Smooth muscle cell (in vitro differentiated cells): ENCODE measurements at regions not wholly inside any gene's neighbourhood (a gene's known extent, or its start where the extent isn't known, plus 50 kb on each side); places are given as distances from the start of the nearest gene placed in this dataset.

Experiments used
- DNase-seq: peaks from one replicate; lab custom pipeline; 2025; ENCODE audit not compliant: unreplicated experiment; lab: John Stamatoyannopoulos, UW
- H2AFZ ChIP-seq: fragments of 200-600 bp; sonication (generic); 2 replicates; pipeline ENCODE4 v1.6.0; 2016; ENCODE audit warnings: antibody characterized with exemption, low read depth, mild to moderate bottlenecking
- H3F3A ChIP-seq: fragments of 200-600 bp; sonication (generic); 2 replicates; pipeline ENCODE4 v1.6.0; 2017; ENCODE audit warnings: antibody characterized with exemption, low read depth
- H3K27ac ChIP-seq: fragments of 200-600 bp; sonication (generic); 2 replicates; pipeline ENCODE4 v1.5.1; 2016; ENCODE audit warnings: low read depth, mild to moderate bottlenecking
- H3K27me3 ChIP-seq: fragments of 200-600 bp; sonication (generic); 2 replicates; pipeline ENCODE4 v1.6.1; 2016; ENCODE audit warnings: low read depth, mild to moderate bottlenecking
- H3K36me3 ChIP-seq: fragments of 200-600 bp; sonication (generic); 2 replicates; pipeline ENCODE4 v1.5.1; 2016; ENCODE audit warnings: low read depth
- H3K4me1 ChIP-seq: fragments of 200-600 bp; sonication (generic); 2 replicates; pipeline ENCODE4 v1.5.1; 2016; ENCODE audit warnings: low read depth
- H3K4me2 ChIP-seq: fragments of 200-600 bp; sonication (generic); 2 replicates; pipeline ENCODE4 v1.6.0; 2016; ENCODE audit warnings: mild to moderate bottlenecking
- H3K4me3 ChIP-seq: fragments of 200-600 bp; sonication (generic); 2 replicates; pipeline ENCODE4 v1.5.1; 2016; ENCODE audit warnings: mild to moderate bottlenecking
- H3K79me2 ChIP-seq: fragments of 200-600 bp; sonication (generic); 2 replicates; pipeline ENCODE4 v1.6.0; 2016; ENCODE audit warnings: low read depth, mild to moderate bottlenecking
- H3K9ac ChIP-seq: fragments of 200-600 bp; sonication (generic); 2 replicates; pipeline ENCODE4 v1.6.0; 2016; ENCODE audit warnings: low read depth
- H3K9me3 ChIP-seq: fragments of 200-600 bp; sonication (generic); replicated peaks from 2 replicates; pipeline ENCODE4 v1.5.1; 2016; ENCODE audit warnings: low read depth
- H4K20me1 ChIP-seq: fragments of 200-600 bp; sonication (generic); 2 replicates; pipeline ENCODE4 v1.6.0; 2016; ENCODE audit warnings: low read depth
- WGBS: methylation state at CpG from one replicate; pipeline ENCODE4 v1.1.7; 2016; ENCODE audit warnings: low lambda C conversion rate; 5-methylcytosine and 5-hydroxymethylcytosine counted together
- TF ChIP-seq, protein P1 (sequence below): fragments of 200-600 bp; sonication (generic); IDR thresholded peaks from 2 replicates; pipeline ENCODE4 v1.5.1; 2017; ENCODE audit warnings: borderline replicate concordance, mild to moderate bottlenecking, antibody characterized with exemption; ENCODE audit not compliant: insufficient read depth, poor library complexity, severe bottlenecking

DNA sequence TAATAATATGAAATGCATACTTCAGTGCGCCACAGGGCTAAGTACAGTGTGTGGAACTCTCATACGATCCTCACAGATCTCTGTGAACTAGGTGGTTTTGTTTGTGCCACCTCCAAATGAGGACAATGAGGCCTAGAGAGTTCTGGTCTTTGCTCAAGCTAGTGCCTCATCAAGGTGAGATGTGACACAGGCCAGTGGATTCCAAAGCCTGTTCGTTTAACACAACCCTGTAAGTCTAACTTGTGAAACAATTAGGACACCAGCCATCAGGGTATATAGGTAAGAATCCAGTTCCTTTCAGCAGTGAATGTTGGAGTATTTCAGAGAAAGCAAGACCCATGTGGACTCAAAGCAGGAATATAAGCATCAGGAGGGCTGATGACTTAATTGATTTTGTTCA, 130.7 kb upstream of the GAS1 start:
- TF ChIP-seq, protein P1, sequence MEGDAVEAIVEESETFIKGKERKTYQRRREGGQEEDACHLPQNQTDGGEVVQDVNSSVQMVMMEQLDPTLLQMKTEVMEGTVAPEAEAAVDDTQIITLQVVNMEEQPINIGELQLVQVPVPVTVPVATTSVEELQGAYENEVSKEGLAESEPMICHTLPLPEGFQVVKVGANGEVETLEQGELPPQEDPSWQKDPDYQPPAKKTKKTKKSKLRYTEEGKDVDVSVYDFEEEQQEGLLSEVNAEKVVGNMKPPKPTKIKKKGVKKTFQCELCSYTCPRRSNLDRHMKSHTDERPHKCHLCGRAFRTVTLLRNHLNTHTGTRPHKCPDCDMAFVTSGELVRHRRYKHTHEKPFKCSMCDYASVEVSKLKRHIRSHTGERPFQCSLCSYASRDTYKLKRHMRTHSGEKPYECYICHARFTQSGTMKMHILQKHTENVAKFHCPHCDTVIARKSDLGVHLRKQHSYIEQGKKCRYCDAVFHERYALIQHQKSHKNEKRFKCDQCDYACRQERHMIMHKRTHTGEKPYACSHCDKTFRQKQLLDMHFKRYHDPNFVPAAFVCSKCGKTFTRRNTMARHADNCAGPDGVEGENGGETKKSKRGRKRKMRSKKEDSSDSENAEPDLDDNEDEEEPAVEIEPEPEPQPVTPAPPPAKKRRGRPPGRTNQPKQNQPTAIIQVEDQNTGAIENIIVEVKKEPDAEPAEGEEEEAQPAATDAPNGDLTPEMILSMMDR = no peak

DNA sequence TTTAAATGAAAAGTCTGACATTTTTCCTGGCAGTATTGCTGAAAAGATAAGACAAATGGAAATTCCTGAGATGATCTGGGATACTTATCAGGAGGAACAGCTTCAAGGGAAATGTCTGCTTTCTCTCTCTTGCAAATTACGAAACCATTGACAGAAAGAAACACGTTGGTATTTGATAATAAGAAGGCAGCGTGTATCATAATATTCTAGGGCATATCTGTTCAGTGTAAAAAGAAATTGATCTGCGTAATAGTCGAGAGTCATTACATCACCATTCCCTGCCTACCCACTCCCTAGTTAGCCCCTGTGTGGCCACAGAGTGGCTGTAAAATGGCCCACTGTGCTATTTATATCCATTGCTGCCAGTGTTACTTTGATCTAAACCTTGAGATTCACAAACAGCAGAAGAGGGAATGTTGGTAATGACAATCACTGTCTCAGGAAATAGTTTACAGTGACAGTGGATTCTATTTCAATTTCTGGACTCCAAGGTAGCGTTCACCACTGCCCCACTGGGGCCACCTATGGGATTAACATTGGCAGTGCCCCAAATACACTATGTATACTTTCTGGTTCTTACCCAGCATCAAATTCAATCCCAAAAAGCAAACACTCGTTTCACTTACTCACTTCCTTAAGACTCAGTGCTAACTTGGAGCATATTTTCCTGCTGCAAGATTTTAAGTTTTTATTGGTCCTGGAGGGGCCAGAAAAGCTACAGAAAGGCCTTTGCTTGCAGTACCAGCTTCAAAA, 133.4 kb upstream of the GAS1 start:
- peaks cover 5% of the 10 kb centered on the region for H3K4me1 ChIP-seq
- no peak for DNase-seq
- no peaks in the 10 kb centered on the region for H3K79me2 ChIP-seq
- no peak overlapping the region for H3K9ac ChIP-seq
- H3K27ac ChIP-seq = peak overlapping the region; percentile 69
- H2AFZ ChIP-seq = peak overlapping the region; percentile 43
- H3K4me3 ChIP-seq = no peak overlapping the region
- WGBS = 7% methylated on average over 7 of the region's 7 CpGs
- no peaks in the 10 kb centered on the region for H3K27me3 ChIP-seq
- no peaks in the 10 kb centered on the region for H4K20me1 ChIP-seq
- no peaks in the 10 kb centered on the region for H3K9me3 ChIP-seq
- H3K36me3 ChIP-seq = no peaks in the 10 kb centered on the region
- peak overlapping the region; percentile 17 for H3K4me2 ChIP-seq
- peaks cover 24% of the 10 kb centered on the region for H3F3A ChIP-seq
- TF ChIP-seq, protein P1 = peak; percentile 26

More for the DNA sequence above, 130.7 kb upstream of the GAS1 start:
- no peak for DNase-seq
- Histone ChIP-seq H3K79me2 (no peaks in the 10 kb centered on the region), H3K27ac (peak overlapping the region; percentile 66), H3K27me3 (no peaks in the 10 kb centered on the region), H3K36me3 (no peaks in the 10 kb centered on the region), H2AFZ (peak overlapping the region; percentile 9), H3K9ac (no peak overlapping the region), H4K20me1 (no peaks in the 10 kb centered on the region), H3F3A (peaks cover 24% of the 10 kb centered on the region), H3K4me3 (no peak overlapping the region), H3K4me1 (peaks cover 5% of the 10 kb centered on the region), H3K9me3 (no peaks in the 10 kb centered on the region), H3K4me2 (no peak overlapping the region)
- 80% methylated on average over 3 of the region's 3 CpGs for WGBS

DNA sequence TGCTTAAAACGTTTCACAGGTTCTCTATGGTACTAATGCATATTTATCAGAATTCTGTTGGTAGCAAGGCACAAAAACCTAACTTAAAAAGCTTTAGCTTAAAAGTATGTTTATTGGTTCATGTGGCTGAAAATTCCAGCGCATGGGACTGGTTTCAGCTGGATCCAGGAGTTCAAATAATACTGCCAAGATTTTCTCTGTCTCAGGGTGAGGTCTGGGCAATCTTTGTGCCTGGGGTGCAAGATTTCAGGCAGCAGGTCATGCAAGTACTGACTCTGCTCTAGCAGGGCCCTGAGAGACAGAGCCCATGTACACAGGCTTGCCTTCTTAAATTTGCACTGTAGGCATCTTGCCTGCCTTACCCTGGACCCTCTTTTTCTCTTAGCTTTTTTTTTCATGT, 134.2 kb upstream of the GAS1 start:
- no peak for DNase-seq
- WGBS = 59% methylated on average over 2 of the region's 2 CpGs
- peak overlapping the region; percentile 17 for H3K4me2 ChIP-seq

More for the DNA sequence above, 134.2 kb upstream of the GAS1 start:
- no peaks in the 10 kb centered on the region for H3K36me3 ChIP-seq
- no peak overlapping the region for H3K9ac ChIP-seq
- no peaks in the 10 kb centered on the region for H3K9me3 ChIP-seq
- no peak overlapping the region for H2AFZ ChIP-seq
- no peaks in the 10 kb centered on the region for H3K79me2 ChIP-seq
- TF ChIP-seq, protein P1 = no peak
- peaks cover 24% of the 10 kb centered on the region for H3F3A ChIP-seq
- H4K20me1 ChIP-seq = no peaks in the 10 kb centered on the region
- no peak overlapping the region for H3K4me3 ChIP-seq
- H3K27me3 ChIP-seq = no peaks in the 10 kb centered on the region
- H3K27ac ChIP-seq = peak overlapping the region; percentile 69
- H3K4me1 ChIP-seq = peaks cover 5% of the 10 kb centered on the region
